EL (cell line): ENCODE measurements at regions not wholly inside any gene's neighbourhood (a gene's known extent, or its start where the extent isn't known, plus 50 kb on each side); places are given as distances from the start of the nearest gene placed in this dataset.

Experiments
- DNase-seq: peaks from one replicate; pipeline ENCODE4 v3.0.0-alpha.2; 2016

GRCh38 chr18:38898167-38898566, 1332.6 kb upstream of the CELF4 start:
- no peak for DNase-seq

- DNase-seq, result no peak
Observed at GRCh38 chr18:38895560-38895959, 1330.0 kb upstream of the CELF4 start.

GRCh38 chr18:38887671-38888020, 1322.0 kb upstream of the CELF4 start:
- DNase-seq, result no peak

GRCh38 chr18:38886861-38887670, 1321.5 kb upstream of the CELF4 start:
- DNase-seq, result no peak

GRCh38 chr18:38886235-38886634, 1320.6 kb upstream of the CELF4 start:
- DNase-seq, result no peak

- DNase-seq, result no peak
Observed at GRCh38 chr18:38884050-38884449, 1318.5 kb upstream of the CELF4 start.

GRCh38 chr18:38883111-38883510, 1317.5 kb upstream of the CELF4 start:
- no peak for DNase-seq

GRCh38 chr18:38879871-38880270, 1314.3 kb upstream of the CELF4 start:
- DNase-seq, result no peak

GRCh38 chr18:38872342-38872741, 1306.7 kb upstream of the CELF4 start:
- DNase-seq, result no peak

- no peak for DNase-seq
Observed at GRCh38 chr18:38868757-38869156, 1303.2 kb upstream of the CELF4 start.

GRCh38 chr18:38867680-38868079, 1302.1 kb upstream of the CELF4 start:
- no peak for DNase-seq

GRCh38 chr18:38851526-38851925, 1285.9 kb upstream of the CELF4 start:
- no peak for DNase-seq

GRCh38 chr18:38847326-38847725, 1281.7 kb upstream of the CELF4 start:
- no peak for DNase-seq

GRCh38 chr18:38843291-38843690, 1277.7 kb upstream of the CELF4 start:
- no peak for DNase-seq

- DNase-seq, result no peak
Observed at GRCh38 chr18:38826247-38826646, 1260.6 kb upstream of the CELF4 start.

- DNase-seq, result no peak
Observed at GRCh38 chr18:38811209-38811608, 1245.6 kb upstream of the CELF4 start.

- no peak for DNase-seq
Observed at GRCh38 chr18:38810789-38811188, 1245.2 kb upstream of the CELF4 start.

- DNase-seq, result no peak
Observed at GRCh38 chr18:38807915-38808314, 1242.3 kb upstream of the CELF4 start.

GRCh38 chr18:38805256-38805655, 1239.7 kb upstream of the CELF4 start:
- no peak for DNase-seq

- DNase-seq, result no peak
Observed at GRCh38 chr18:38801640-38802039, 1236.0 kb upstream of the CELF4 start.

- DNase-seq, result no peak
Observed at GRCh38 chr18:38796762-38797161, 1231.2 kb upstream of the CELF4 start.

GRCh38 chr18:38792731-38793130, 1227.1 kb upstream of the CELF4 start:
- no peak for DNase-seq

GRCh38 chr18:38790786-38791185, 1225.2 kb upstream of the CELF4 start:
- no peak for DNase-seq

GRCh38 chr18:38790303-38790702, 1224.7 kb upstream of the CELF4 start:
- no peak for DNase-seq

- DNase-seq, result no peak
Observed at GRCh38 chr18:38789141-38789540, 1223.5 kb upstream of the CELF4 start.
